K562 (cell line): ENCODE measurements at regions not wholly inside any gene's neighbourhood (a gene's known extent, or its start where the extent isn't known, plus 50 kb on each side); places are given as distances from the start of the nearest gene placed in this dataset.

Experiments used
- ATAC-seq: fragments of 200-7000 bp; cut with Tn5 transposase; 3 replicates; pipeline ENCODE4 v1.9.1; 2020; ENCODE audit warnings: moderate library complexity
- BruUV-seq: library from RNA; stranded (reverse); fragments of 400-500 nt; replicated peaks from 2 replicates; lab custom pipeline; 2021; lab: Mats Ljungman, UMichigan
- CTCF ChIA-PET: fragments of 300-600 bp; formaldehyde crosslinking; extraction: SDS; loops from one replicate; lab custom pipeline; 2021; ENCODE audit warnings: low intra/inter-chr PET ratio; lab: Yijun Ruan, JAX
- POLR2A ChIA-PET: fragments of 300-600, 350-650 bp; sonication (Branson Sonifier 250); formaldehyde crosslinking; extraction: SDS; loops from one replicate; lab custom pipeline; 2021; ENCODE audit warnings: antibody characterized with exemption, inconsistent platforms; lab: Yijun Ruan, JAX
- DNase-seq, 4 experiments: peaks; one replicate each; pipeline versions ENCODE4 v3.0.0 to v3.0.0-alpha.2; 2011 to 2018; ENCODE audit warnings: low spot score in 3 of 4, mixed read lengths in 3 of 4; ENCODE audit errors: extremely low read depth in 1 of 4
- FAIRE-seq: peaks from 2 replicates; lab custom pipeline; 2011; peaks lifted over from hg19 to GRCh38; lab: Jason Lieb, UNC
- H2AFZ ChIP-seq: 2 replicates; pipeline ENCODE4 v1.6.0; 2011; ENCODE audit warnings: low read depth, low read length, control low read depth, inconsistent platforms
- H3K27ac ChIP-seq: fragments of 200-600 bp; 3 replicates; pipeline ENCODE4 v1.8.0; 2011; ENCODE audit warnings: low read depth, mild to moderate bottlenecking, control low read depth, inconsistent platforms, low read length, moderate library complexity, mixed read lengths; ENCODE audit errors: extremely low read depth
- H3K27me3 ChIP-seq, 2 experiments: fragments of 300-600 bp in 1 of 2; 2 replicates in 1 of 2; 3 replicates in 1 of 2; pipeline versions ENCODE4 v1.6.0 to v1.8.0; 2011; ENCODE audit warnings: inconsistent platforms in 2 of 2, low read length in 2 of 2, mild to moderate bottlenecking in 1 of 2, mixed read lengths in 1 of 2, moderate library complexity in 1 of 2; ENCODE audit not compliant: control insufficient read depth in 2 of 2, insufficient read depth in 2 of 2
- H3K36me3 ChIP-seq: fragments of 300-600 bp; 3 replicates; pipeline ENCODE4 v1.8.0; 2011; ENCODE audit warnings: mild to moderate bottlenecking, low read length, inconsistent platforms; ENCODE audit not compliant: control insufficient read depth, insufficient read depth
- H3K4me1 ChIP-seq, 2 experiments: fragments of 200-600 bp in 1 of 2; replicated peaks in 1 of 2; 2 replicates in 1 of 2; 3 replicates in 1 of 2; pipeline versions ENCODE4 v1.5.1 to v1.8.0; 2011; ENCODE audit warnings: inconsistent platforms in 2 of 2, low read length in 2 of 2, mild to moderate bottlenecking in 1 of 2, mixed read lengths in 1 of 2, moderate library complexity in 1 of 2; ENCODE audit not compliant: control insufficient read depth in 2 of 2, insufficient read depth in 2 of 2
- H3K4me2 ChIP-seq: 2 replicates; pipeline ENCODE4 v1.6.1; 2011; ENCODE audit warnings: low read length, control low read depth, inconsistent platforms, mixed read lengths; ENCODE audit not compliant: insufficient read depth
- H3K4me3 ChIP-seq: fragments of 200-600 bp; sonication (generic), shearing (Covaris generic); 2 replicates; pipeline ENCODE4 v1.5.1; 2016; ENCODE audit warnings: control low read depth, inconsistent platforms
- H3K79me2 ChIP-seq: fragments of 200-600 bp; 3 replicates; pipeline ENCODE4 v1.8.0; 2011; ENCODE audit warnings: low read length, inconsistent platforms; ENCODE audit not compliant: control insufficient read depth, insufficient read depth
- H3K9ac ChIP-seq, 2 experiments: 2 replicates each; pipeline versions ENCODE4 v1.6.0 to v1.6.1; 2011; ENCODE audit warnings: low read depth in 2 of 2, low read length in 2 of 2, control low read depth in 1 of 2, inconsistent platforms in 1 of 2, mild to moderate bottlenecking in 1 of 2, mixed read lengths in 1 of 2; ENCODE audit not compliant: insufficient read depth in 1 of 2
- H3K9me1 ChIP-seq: one replicate; pipeline ENCODE4 v1.6.0; 2011; ENCODE audit warnings: inconsistent platforms, mild to moderate bottlenecking, low read length, moderate library complexity; ENCODE audit not compliant: control insufficient read depth, insufficient read depth
- H3K9me3 ChIP-seq: replicated peaks from 2 replicates; pipeline ENCODE4 v1.5.1; 2011; ENCODE audit warnings: low read depth, low read length, inconsistent platforms; ENCODE audit not compliant: control insufficient read depth, insufficient read depth
- H4K20me1 ChIP-seq: replicated peaks from 2 replicates; pipeline ENCODE4 v1.6.1; 2011; ENCODE audit warnings: low read length, inconsistent platforms, mixed read lengths; ENCODE audit not compliant: control insufficient read depth, insufficient read depth
- NCOA4 ChIP-seq: fragments of 450-650 bp; IDR thresholded peaks from 2 replicates; pipeline ENCODE4 v1.6.1; 2018; ENCODE audit warnings: mild to moderate bottlenecking; ENCODE audit not compliant: partially characterized antibody
- ZNF384 ChIP-seq: IDR thresholded peaks from 2 replicates; pipeline ENCODE4 v1.6.1; 2012; ENCODE audit warnings: low read depth, low read length, improper control_type of control experiment
- WGBS: fragments of 100-300 bp; shearing (Covaris generic); methylation state at CpG from one replicate; pipeline ENCODE4 v1.1.6; 2016; ENCODE audit warnings: low coverage, mixed read lengths; ENCODE audit not compliant: insufficient coverage; ENCODE audit errors: missing lambda C conversion rate; 5-methylcytosine and 5-hydroxymethylcytosine counted together
- in situ Hi-C: fragments of 300-500 bp; cut with MboI; formaldehyde crosslinking; loops from 4 replicates; pipeline ENCODE4 v1.15.0; 2018; ENCODE audit warnings: inconsistent platforms, mixed read lengths
- intact Hi-C: fragments of 100-400 bp; cut with micrococcal nuclease; formaldehyde crosslinking; loops from 2 replicates; pipeline ENCODE4 v1.14.2; 2022

- Histone ChIP-seq H3K27me3 (no peaks in the 10 kb centered on the region), H3K27ac (no peak overlapping the region), H3K79me2 (no peaks in the 10 kb centered on the region), H3K9me3 (no peaks in the 10 kb centered on the region), H4K20me1 (no peaks in the 10 kb centered on the region), H3K4me3 (no peak overlapping the region), H3K9me1 (no peaks in the 10 kb centered on the region), H2AFZ (no peak overlapping the region), H3K9ac (no peak overlapping the region), H3K4me2 (no peak overlapping the region), H3K36me3 (no peaks in the 10 kb centered on the region), H3K4me1 (no peaks in the 10 kb centered on the region)
- POLR2A ChIA-PET, result no interaction called here
- in situ Hi-C loops (no loop called here), intact Hi-C loops (no loop called here)
- CTCF ChIA-PET, result no interaction called here
- TF ChIP-seq ZNF384 (no peak), NCOA4 (no peak)
- no TSS peak for BruUV-seq
- 54% methylated on average over 12 of the region's 25 CpGs for WGBS
- no peak for ATAC-seq
- DNase-seq, result peak; percentile 0 to 4 (median 2)
- FAIRE-seq, result no peak
Measured at GRCh38 chrX:90040807-90041206, 119.1 kb downstream of the TGIF2LX start.
